HFFc6 (cell line): ENCODE measurements at regions not wholly inside any gene's neighbourhood (a gene's known extent, or its start where the extent isn't known, plus 50 kb on each side); places are given as distances from the start of the nearest gene placed in this dataset.
A peak's percentile ranks its signal among the peaks of the same experiment; 100 is the strongest.
"Not testable (repeated sequence)": the region's sequence is repeated elsewhere in the genome, so short reads cannot be mapped to it uniquely, and the experiment has no call there.

Source experiments
- DNase-seq: peaks from one replicate; pipeline ENCODE4 v3.0.0-alpha.2; 2018
- H3K27ac Mint-ChIP-seq: 2 replicates; pipeline ENCODE4 v1.8.0; 2020; ENCODE audit warnings: mild to moderate bottlenecking, mixed read lengths
- H3K27me3 Mint-ChIP-seq: 2 replicates; pipeline ENCODE4 v1.8.0; 2021; ENCODE audit warnings: mild to moderate bottlenecking, moderate library complexity, mixed read lengths; ENCODE audit not compliant: insufficient read depth
- H3K36me3 Mint-ChIP-seq: 2 replicates; pipeline ENCODE4 v1.8.0; 2021; ENCODE audit warnings: low read depth, mixed read lengths
- H3K4me1 Mint-ChIP-seq: 2 replicates; pipeline ENCODE4 v1.8.0; 2020; ENCODE audit warnings: low read depth, mixed read lengths
- H3K4me3 Mint-ChIP-seq: 2 replicates; pipeline ENCODE4 v1.8.0; 2020; ENCODE audit warnings: mild to moderate bottlenecking, moderate library complexity, mixed read lengths
- H3K9me3 Mint-ChIP-seq: 2 replicates; pipeline ENCODE4 v1.8.0; 2020; ENCODE audit warnings: mild to moderate bottlenecking, mixed read lengths
- TF ChIP-seq, protein P1 (sequence below): fragments of 200-600 bp; sonication (generic); IDR thresholded peaks from 2 replicates; pipeline ENCODE4 v1.5.0; 2021; ENCODE audit warnings: antibody characterized with exemption, mild to moderate bottlenecking

DNA sequence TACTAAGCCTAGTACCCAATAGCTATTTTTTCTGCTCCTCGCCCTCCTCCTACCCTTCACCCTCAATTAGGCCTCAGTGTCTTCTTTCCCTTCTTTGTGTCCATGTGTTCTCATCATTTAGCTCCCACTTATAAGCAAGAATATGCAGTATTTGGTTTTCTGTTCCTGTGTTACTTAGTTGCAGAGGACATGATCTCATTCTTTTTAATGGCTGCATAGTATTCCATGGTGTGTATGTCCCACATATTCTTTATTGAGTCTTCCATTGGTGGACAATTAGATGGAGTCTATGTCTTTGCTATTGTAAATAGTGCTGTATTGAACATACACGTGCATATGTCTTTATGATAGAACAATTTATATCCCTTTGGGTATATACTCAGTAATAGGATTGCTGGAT is 106.9 kb upstream of the NR5A2 start:
- H3K4me1 Mint-ChIP-seq = peaks cover 21% of the 10 kb centered on the region
- no peak for DNase-seq
- TF ChIP-seq, protein P1, sequence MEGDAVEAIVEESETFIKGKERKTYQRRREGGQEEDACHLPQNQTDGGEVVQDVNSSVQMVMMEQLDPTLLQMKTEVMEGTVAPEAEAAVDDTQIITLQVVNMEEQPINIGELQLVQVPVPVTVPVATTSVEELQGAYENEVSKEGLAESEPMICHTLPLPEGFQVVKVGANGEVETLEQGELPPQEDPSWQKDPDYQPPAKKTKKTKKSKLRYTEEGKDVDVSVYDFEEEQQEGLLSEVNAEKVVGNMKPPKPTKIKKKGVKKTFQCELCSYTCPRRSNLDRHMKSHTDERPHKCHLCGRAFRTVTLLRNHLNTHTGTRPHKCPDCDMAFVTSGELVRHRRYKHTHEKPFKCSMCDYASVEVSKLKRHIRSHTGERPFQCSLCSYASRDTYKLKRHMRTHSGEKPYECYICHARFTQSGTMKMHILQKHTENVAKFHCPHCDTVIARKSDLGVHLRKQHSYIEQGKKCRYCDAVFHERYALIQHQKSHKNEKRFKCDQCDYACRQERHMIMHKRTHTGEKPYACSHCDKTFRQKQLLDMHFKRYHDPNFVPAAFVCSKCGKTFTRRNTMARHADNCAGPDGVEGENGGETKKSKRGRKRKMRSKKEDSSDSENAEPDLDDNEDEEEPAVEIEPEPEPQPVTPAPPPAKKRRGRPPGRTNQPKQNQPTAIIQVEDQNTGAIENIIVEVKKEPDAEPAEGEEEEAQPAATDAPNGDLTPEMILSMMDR = no peak
- peaks cover 4% of the 10 kb centered on the region for H3K27me3 Mint-ChIP-seq
- no peak overlapping the region for H3K27ac Mint-ChIP-seq
- no peak overlapping the region for H3K4me3 Mint-ChIP-seq
- H3K36me3 Mint-ChIP-seq = no peaks in the 10 kb centered on the region
- no peaks in the 10 kb centered on the region for H3K9me3 Mint-ChIP-seq

DNA sequence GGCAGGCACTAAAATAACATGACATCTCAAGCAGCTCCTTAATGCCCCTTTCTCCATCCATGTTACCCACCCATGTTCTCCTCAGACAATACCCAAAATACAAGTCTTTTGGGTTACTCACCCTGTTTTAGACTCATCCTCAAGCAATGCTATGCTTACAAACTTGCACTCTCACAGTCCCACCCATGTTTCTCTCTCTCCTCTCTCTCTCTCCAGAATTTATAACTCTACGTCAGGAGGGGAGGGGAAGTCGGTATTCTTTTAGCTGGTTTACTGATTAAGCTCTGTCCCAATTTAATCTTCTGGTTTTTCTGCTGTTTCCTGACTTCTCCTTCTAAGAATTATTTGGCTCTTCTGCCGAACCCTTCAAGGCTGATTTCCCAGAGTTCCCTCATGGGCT is 98.0 kb upstream of the NR5A2 start:
- TF ChIP-seq, protein P1 = no peak
- DNase-seq = no peak
- Mint-ChIP-seq H3K4me3 (no peak overlapping the region), H3K27me3 (peaks cover 3% of the 10 kb centered on the region; the same call in 1 of the 2 replicates), H3K36me3 (no peaks in the 10 kb centered on the region), H3K4me1 (peaks cover 9% of the 10 kb centered on the region), H3K9me3 (no peaks in the 10 kb centered on the region), H3K27ac (no peak overlapping the region)

DNA sequence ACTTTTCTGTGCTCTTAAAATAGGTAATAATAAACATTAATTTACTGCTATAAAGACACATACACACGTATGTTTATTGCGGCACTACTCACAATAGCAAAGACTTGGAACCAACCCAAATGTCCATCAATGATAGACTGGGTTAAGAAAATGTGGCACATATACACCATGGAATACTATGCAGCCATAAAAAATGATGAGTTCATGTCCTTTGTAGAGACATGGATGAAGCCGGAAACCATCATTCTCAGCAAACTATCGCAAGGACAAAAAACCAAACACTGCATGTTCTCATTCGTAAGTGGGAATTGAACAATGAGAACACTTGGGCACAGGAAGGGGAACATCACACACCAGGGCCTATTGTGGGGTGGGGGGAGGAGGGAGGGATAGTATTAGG is 97.4 kb upstream of the NR5A2 start:
- not testable (repeated sequence) for H3K36me3 Mint-ChIP-seq, H3K4me1 Mint-ChIP-seq, H3K27ac Mint-ChIP-seq, H3K4me3 Mint-ChIP-seq, H3K27me3 Mint-ChIP-seq, DNase-seq, H3K9me3 Mint-ChIP-seq

DNA sequence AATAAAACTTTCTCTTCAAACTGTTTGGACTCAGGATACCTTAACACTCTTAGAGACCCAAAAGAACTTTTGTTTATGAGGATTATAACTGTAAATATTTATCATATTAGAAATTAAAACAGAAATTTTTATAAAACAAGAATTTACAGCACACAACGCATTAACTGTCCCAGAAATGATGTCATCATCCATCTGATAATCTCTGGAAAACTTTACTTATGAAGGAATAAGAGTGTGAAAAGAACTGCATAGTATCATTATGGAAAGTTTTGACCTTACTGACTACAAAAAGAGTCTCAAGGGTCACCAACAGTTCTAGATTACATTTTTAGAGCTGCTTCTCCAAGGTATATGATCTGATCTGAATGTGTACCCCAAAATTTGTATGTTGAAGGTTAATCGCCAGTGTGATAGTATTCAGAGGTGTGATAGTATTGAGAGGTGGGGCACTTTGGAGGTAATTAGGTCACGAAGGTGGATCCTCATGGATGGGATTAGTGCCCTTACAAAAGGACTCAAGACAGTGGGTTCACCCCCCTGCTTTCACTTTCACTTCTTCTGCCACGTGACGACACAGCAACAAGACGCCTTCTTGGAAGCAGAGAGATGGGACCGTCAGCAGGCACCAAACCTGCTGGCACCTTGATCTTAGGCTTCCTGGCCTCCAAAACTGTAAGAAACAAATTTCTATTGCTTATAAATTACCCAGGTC is 95.7 kb upstream of the NR5A2 start:
- H3K4me3 Mint-ChIP-seq = peak overlapping the region; percentile 65
- H3K9me3 Mint-ChIP-seq = no peaks in the 10 kb centered on the region
- H3K27ac Mint-ChIP-seq = no peak overlapping the region; the same call in 1 of the 2 replicates
- no peak for DNase-seq
- peaks cover 9% of the 10 kb centered on the region for H3K4me1 Mint-ChIP-seq
- TF ChIP-seq, protein P1 = no peak
- peaks cover 8% of the 10 kb centered on the region; the same call in 1 of the 2 replicates for H3K27me3 Mint-ChIP-seq
- no peaks in the 10 kb centered on the region for H3K36me3 Mint-ChIP-seq

DNA sequence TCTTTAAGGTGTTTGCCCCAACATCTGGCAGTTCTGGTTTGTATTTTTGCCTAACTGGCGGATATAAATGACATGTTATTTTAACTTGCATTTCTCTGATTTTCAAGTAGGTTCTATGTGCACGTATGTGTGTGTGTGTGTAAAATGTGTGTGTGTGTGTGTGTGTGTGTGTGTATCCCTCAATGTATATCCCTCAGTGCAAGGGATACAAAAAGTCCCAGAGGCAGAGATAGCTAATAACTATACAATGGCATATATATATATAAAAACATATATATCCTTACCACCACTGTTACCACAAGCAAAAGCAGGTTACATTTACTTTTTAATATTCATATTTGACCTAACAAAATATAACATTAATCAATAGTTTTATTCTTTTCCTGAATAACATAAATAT is 95.0 kb upstream of the NR5A2 start:
- H3K4me3 Mint-ChIP-seq = peak overlapping the region; percentile 65
- H3K27me3 Mint-ChIP-seq = peaks cover 8% of the 10 kb centered on the region
- no peak for DNase-seq
- no peaks in the 10 kb centered on the region for H3K9me3 Mint-ChIP-seq
- no peak overlapping the region for H3K27ac Mint-ChIP-seq
- peaks cover 9% of the 10 kb centered on the region for H3K4me1 Mint-ChIP-seq
- H3K36me3 Mint-ChIP-seq = no peaks in the 10 kb centered on the region
- TF ChIP-seq, protein P1 = no peak

DNA sequence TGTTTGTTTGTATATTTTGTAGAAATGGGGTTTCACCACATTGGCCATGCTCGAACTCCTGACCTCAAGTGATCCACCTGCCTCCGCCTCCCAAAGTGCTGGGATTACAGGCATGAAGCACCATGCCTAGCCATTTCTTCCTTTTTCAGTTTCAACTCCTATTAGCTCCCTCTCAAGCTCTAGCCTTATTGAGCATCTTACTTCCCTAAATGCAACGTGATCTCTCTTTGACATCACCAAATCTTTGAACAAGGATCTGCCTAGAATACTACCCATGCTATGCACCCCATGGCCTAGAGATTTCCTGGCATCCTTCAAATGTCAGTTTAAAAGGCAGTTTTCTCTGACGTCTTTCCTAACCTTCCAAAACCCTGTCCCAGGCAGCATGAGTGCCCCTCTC is 91.1 kb upstream of the NR5A2 start:
- Mint-ChIP-seq H3K27ac (no peak overlapping the region), H3K4me1 (peaks cover 14% of the 10 kb centered on the region)

More for the DNA sequence above, 91.1 kb upstream of the NR5A2 start:
- DNase-seq = no peak
- H3K27me3 Mint-ChIP-seq = peaks cover 7% of the 10 kb centered on the region
- TF ChIP-seq, protein P1 = no peak
- H3K4me3 Mint-ChIP-seq = no peak overlapping the region
- H3K36me3 Mint-ChIP-seq = no peaks in the 10 kb centered on the region
- H3K9me3 Mint-ChIP-seq = no peaks in the 10 kb centered on the region
